Psoas muscle (tissue), 7 donors: ENCODE measurements at regions not wholly inside any gene's neighbourhood (a gene's known extent, or its start where the extent isn't known, plus 50 kb on each side); places are given as distances from the start of the nearest gene placed in this dataset.

Source experiments
- ATAC-seq, 4 donors: fragments of 200-7000 bp; cut with Tn5 transposase; one replicate each; pipeline ENCODE4 v1.9.1; 2020; ENCODE audit warnings: moderate library complexity in 3 of 4, mild to moderate bottlenecking in 2 of 4
- DNase-seq, 2 donors: peaks; one replicate each; pipeline ENCODE4 v3.0.0-alpha.2; 2020
- H3K27ac ChIP-seq: fragments of 200-600 bp; one replicate; pipeline ENCODE4 v1.8.0; 2022
- H3K27me3 ChIP-seq, 3 donors: fragments of 200-600 bp in 1 of 3; one replicate each; pipeline versions ENCODE4 v1.6.1 to v1.8.0; 2013 to 2022; ENCODE audit warnings: low read length in 2 of 3, mild to moderate bottlenecking in 2 of 3, moderate library complexity in 1 of 3; ENCODE audit not compliant: insufficient read depth in 3 of 3
- H3K36me3 ChIP-seq, 2 donors: fragments of 200-600 bp in 1 of 2; one replicate each; pipeline versions ENCODE4 v1.6.1 to v1.8.0; 2013 to 2022; ENCODE audit warnings: low read depth in 1 of 2, mild to moderate bottlenecking in 1 of 2, moderate library complexity in 1 of 2; ENCODE audit not compliant: insufficient read depth in 1 of 2
- H3K4me1 ChIP-seq: fragments of 200-600 bp; one replicate; pipeline ENCODE4 v1.8.0; 2022
- H3K4me3 ChIP-seq: fragments of 200-600 bp; one replicate; pipeline ENCODE4 v1.8.0; 2022; ENCODE audit warnings: mild to moderate bottlenecking
- H3K9me3 ChIP-seq: fragments of 200-600 bp; one replicate; pipeline ENCODE4 v1.8.0; 2022
- CTCF ChIP-seq: fragments of 200-600 bp; IDR thresholded peaks from one replicate; pipeline ENCODE4 v1.8.0; 2022; ENCODE audit warnings: antibody characterized with exemption
- WGBS, 3 donors: extraction: QIAGEN DNeasy Blood & Tissue Kit; methylation state at CpG; one replicate each; pipeline versions ENCODE4 v1.1.6 to v1.1.7; 2013; 5-methylcytosine and 5-hydroxymethylcytosine counted together
- intact Hi-C, 2 donors: fragments of 100-400 bp; cut with DNase I; formaldehyde crosslinking; loops; one replicate each; pipeline versions ENCODE4 v1.11.0 to v1.14.2; 2022
- donor health status: healthy with polysubstance abuse.
- donor health status: DM: no; HTN: no; CAD: no; lungs with moderate emphysema.
- donor health status: Bipolar disorder and iron deficiency.
- donor health status: healthy.
- donor health status: DM: yes; HTN: yes; CAD: no.
- donor health status: DM: no; HTN: no; CAD: no.
- donor health status: DM: yes; HTN: yes; CAD: no.

GRCh38 chr16:88314991-88315542 lies 67.7 kb upstream of the ZNF469 start:
- ATAC-seq (no peak), DNase-seq (peak in 1 of 2 donors; percentile 32)
- intact Hi-C loops = no loop called here
- H3K27me3 ChIP-seq = no peaks in the 10 kb centered on the region
- H3K4me1 ChIP-seq = no peaks in the 10 kb centered on the region
- WGBS, 3 donors = 86 to 89% (median 87%) methylated on average over 16 of the region's 16 CpGs
- no peaks in the 10 kb centered on the region for H3K9me3 ChIP-seq
- H3K4me3 ChIP-seq = no peak overlapping the region
- no peak for TF ChIP-seq CTCF
- H3K36me3 ChIP-seq = no peaks in the 10 kb centered on the region
- no peak overlapping the region for H3K27ac ChIP-seq

GRCh38 chr16:88315543-88316105 lies 67.1 kb upstream of the ZNF469 start:
- no peak for TF ChIP-seq CTCF
- ATAC-seq (peak in 3 of 4 donors; percentile 21 to 35 (median 24)), DNase-seq (peak; percentile 52 to 57)
- WGBS, 3 donors = 52 to 69% (median 57%) methylated on average over 16 to 20 of the region's 20 CpGs
- no peak overlapping the region for H3K27ac ChIP-seq
- no peaks in the 10 kb centered on the region for H3K36me3 ChIP-seq
- H3K4me3 ChIP-seq = no peak overlapping the region
- no peaks in the 10 kb centered on the region for H3K4me1 ChIP-seq
- intact Hi-C loops = no loop called here
- H3K9me3 ChIP-seq = no peaks in the 10 kb centered on the region
- no peaks in the 10 kb centered on the region for H3K27me3 ChIP-seq

GRCh38 chr16:88316151-88316550 lies 66.6 kb upstream of the ZNF469 start:
- intact Hi-C loops = no loop called here
- no peak overlapping the region for H3K4me3 ChIP-seq
- DNase-seq (peak in 1 of 2 donors; percentile 18), ATAC-seq (no peak)
- TF ChIP-seq CTCF = no peak
- no peaks in the 10 kb centered on the region for H3K36me3 ChIP-seq
- H3K27ac ChIP-seq = no peak overlapping the region
- H3K9me3 ChIP-seq = no peaks in the 10 kb centered on the region
- no peaks in the 10 kb centered on the region for H3K27me3 ChIP-seq
- H3K4me1 ChIP-seq = no peaks in the 10 kb centered on the region
- 81 to 90% (median 82%) methylated on average over 17 of the region's 17 CpGs for WGBS, 3 donors

- peak in 1 of 2 donors; percentile 41 for DNase-seq
- TF ChIP-seq CTCF = no peak
- no peak overlapping the region for H3K4me3 ChIP-seq
- no peaks in the 10 kb centered on the region for H3K9me3 ChIP-seq
- H3K27me3 ChIP-seq = no peaks in the 10 kb centered on the region
- no peaks in the 10 kb centered on the region for H3K36me3 ChIP-seq
- intact Hi-C loops = no loop called here
- H3K4me1 ChIP-seq = no peaks in the 10 kb centered on the region
- 83 to 88% (median 86%) methylated on average over 18 of the region's 18 CpGs for WGBS, 3 donors
- no peak overlapping the region for H3K27ac ChIP-seq
- ATAC-seq = no peak
Measured at GRCh38 chr16:88316941-88317612, 65.7 kb upstream of the ZNF469 start.
